A673 (cell line): ENCODE measurements at regions not wholly inside any gene's neighbourhood (a gene's known extent, or its start where the extent isn't known, plus 50 kb on each side); places are given as distances from the start of the nearest gene placed in this dataset.

Experiments used
- EZH2 ChIP-seq: fragments of 200-600 bp; sonication (generic); IDR thresholded peaks from 2 replicates; pipeline ENCODE4 v1.6.1; 2017; ENCODE audit warnings: borderline replicate concordance, low read depth, mild to moderate bottlenecking, mixed read lengths, antibody characterized with exemption, low read length; ENCODE audit not compliant: poor library complexity, severe bottlenecking
- TF ChIP-seq, protein P1 (sequence below): fragments of 300-800, 200-600 bp; sonication (generic); conservative IDR thresholded peaks from 2 replicates; pipeline ENCODE4 v1.5.1; 2017; ENCODE audit warnings: low read depth, mild to moderate bottlenecking, antibody characterized with exemption, low read length, moderate library complexity, mixed read lengths

DNA sequence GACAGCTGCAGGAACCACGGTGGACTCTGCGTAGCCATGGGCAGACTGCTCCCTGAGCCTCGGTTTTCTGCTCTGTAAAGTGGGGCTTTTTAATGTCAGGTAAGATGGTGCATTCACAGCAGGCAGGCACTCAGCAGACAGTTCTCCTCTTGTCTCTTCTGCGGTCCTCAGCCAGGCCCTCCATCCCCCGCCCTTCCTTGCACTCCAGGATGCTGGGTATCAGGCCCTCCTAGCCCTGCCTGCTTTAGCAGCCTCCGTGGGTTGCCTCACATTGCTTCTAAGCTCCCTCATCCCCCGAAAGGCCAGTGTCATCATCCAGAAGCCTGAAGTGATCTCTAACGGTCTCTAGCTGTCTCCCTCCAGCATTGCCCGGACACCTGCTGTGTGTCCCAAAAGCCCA, 115.7 kb downstream of the WNT7A start:
- TF ChIP-seq, protein P1, sequence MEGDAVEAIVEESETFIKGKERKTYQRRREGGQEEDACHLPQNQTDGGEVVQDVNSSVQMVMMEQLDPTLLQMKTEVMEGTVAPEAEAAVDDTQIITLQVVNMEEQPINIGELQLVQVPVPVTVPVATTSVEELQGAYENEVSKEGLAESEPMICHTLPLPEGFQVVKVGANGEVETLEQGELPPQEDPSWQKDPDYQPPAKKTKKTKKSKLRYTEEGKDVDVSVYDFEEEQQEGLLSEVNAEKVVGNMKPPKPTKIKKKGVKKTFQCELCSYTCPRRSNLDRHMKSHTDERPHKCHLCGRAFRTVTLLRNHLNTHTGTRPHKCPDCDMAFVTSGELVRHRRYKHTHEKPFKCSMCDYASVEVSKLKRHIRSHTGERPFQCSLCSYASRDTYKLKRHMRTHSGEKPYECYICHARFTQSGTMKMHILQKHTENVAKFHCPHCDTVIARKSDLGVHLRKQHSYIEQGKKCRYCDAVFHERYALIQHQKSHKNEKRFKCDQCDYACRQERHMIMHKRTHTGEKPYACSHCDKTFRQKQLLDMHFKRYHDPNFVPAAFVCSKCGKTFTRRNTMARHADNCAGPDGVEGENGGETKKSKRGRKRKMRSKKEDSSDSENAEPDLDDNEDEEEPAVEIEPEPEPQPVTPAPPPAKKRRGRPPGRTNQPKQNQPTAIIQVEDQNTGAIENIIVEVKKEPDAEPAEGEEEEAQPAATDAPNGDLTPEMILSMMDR, result no peak
- no peak for TF ChIP-seq EZH2
